GM19468 (cell line): ENCODE measurements at regions not wholly inside any gene's neighbourhood (a gene's known extent, or its start where the extent isn't known, plus 50 kb on each side); places are given as distances from the start of the nearest gene placed in this dataset.

ENCODE experiments used
- ATAC-seq: cut with Tn5 transposase; IDR thresholded peaks from one replicate; pipeline ENCODE4 v1.9.1; 2021; ENCODE audit warnings: mild to moderate bottlenecking, moderate library complexity, moderate number of reproducible peaks; ENCODE audit not compliant: unreplicated experiment; ENCODE audit errors: extremely low read depth

- no peak for ATAC-seq
These were observed 224.8 kb upstream of the RAG2 start for GRCh38 chr11:36822829-36823228.

DNA sequence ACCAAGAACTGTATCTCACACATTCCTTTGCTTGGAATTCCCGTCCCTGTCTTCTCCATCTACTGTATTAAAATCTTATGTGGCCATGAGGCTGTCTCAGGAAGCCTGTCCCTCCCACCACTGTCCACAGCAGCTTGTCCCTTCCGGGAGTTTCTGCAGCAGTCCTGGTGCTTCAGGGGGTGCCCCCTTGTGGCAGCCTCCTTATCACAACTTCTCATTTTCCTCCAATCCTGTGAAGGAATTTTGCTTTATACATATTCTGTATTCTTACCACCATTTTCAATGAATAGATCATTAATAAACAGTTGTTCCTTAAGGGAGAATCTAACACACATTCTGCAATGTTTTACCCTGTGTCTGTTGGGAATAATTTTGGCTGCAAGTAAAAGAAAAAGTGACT lies 220.4 kb upstream of the RAG2 start:
- no peak for ATAC-seq

GRCh38 chr11:36817336-36817965 lies 219.4 kb upstream of the RAG2 start:
- ATAC-seq = no peak

DNA sequence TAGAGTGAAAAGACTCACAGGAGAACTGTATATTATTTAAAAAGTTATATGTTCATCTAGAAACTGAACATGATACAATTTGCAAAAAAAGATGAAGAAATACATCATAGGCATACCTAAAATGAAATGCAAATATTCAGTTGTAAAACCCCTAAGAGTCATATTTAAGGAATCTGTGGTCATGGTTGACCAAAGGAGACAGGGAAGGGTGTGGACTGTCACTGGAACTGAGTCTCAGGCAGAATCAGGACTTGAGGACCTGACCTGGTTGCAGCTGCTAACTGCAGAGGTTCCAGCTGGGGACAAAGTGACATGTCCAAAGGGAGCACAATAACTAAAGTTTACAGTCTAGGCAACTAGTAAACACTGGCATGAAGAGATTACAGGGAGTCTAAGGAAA lies 211.3 kb upstream of the RAG2 start:
- no peak for ATAC-seq

DNA sequence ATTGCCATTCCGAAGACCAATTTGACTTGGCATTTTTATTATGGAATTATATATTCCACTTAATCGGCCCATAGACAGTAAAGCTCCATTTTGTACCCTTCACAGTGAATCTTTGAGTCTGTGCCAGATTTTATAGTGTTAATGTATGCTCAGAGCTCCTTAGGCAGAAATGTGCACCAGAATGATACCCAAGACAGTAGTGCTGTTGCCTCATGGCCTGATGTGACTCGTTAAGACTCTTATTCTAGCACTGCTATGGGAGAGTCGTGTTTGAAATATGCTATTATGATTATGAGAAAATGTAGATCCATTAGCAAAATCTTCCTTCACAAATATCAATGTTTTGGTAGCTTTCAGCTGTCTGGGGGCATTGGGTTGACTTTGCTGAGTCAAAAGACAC lies 209.8 kb upstream of the RAG2 start:
- ATAC-seq = no peak

DNA sequence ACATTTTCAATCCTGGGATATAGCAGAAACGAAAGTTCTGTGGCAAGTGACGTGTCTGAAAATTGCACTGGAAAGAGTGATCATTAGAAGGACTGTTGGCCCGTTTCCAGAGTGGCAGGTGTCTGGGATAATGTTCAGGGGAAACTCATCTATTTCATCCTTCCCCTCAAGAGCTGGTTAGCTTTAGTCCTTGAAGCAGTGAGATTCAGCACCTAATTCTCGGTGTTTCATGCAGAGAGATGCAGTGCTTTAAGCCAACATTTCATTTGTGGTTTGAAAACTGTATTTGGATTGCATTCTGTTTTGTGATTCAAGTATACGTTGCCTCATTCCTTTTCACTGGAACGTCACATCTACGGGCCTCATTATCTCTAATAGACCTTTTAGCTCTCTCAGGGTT lies 205.0 kb upstream of the RAG2 start:
- ATAC-seq = no peak

- ATAC-seq = no peak
These were observed 195.2 kb upstream of the RAG2 start for GRCh38 chr11:36792996-36793914.

GRCh38 chr11:36791957-36792356 lies 193.9 kb upstream of the RAG2 start:
- ATAC-seq = no peak

GRCh38 chr11:36790526-36790925 lies 192.5 kb upstream of the RAG2 start:
- no peak for ATAC-seq

DNA sequence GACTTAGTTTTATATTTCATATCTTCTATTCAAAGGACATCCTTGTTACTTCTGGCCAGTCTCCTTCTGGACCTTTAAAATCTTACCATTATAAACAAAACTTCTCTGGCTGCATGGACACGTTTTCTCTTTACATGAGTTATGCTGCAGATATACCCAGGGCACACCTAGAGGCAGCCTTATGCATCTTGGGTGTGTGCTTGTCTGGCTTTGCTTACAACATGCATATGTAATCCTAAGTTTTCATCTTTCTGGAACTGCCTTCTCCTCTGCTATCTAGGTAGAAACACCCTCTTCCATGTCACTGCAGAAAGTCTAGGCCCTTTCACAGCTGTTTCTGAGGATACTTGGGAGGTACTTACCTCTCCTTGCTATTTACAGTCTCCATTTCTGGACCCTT lies 185.8 kb upstream of the RAG2 start:
- ATAC-seq = no peak

- no peak for ATAC-seq
These were observed 181.8 kb upstream of the RAG2 start for GRCh38 chr11:36779791-36780190.

DNA sequence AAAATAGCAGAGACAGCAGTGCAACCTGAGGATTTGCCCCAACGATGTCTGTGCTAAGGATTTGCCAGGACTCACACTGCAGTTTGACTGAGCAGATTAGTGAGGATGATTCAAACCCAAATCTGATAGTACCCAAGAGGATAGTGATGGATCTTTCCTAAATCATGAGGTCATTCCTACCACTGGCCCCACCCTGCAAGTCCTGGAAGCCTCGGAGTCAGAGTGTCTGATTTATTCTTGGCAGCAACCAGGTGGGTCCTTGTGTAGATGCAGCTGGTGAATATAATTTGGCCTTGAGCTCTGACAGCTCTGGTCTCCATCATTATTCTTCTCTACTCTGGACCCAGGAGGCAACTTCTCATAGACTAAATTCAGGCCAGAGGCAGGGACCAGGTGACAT lies 179.3 kb upstream of the RAG2 start:
- ATAC-seq = no peak

DNA sequence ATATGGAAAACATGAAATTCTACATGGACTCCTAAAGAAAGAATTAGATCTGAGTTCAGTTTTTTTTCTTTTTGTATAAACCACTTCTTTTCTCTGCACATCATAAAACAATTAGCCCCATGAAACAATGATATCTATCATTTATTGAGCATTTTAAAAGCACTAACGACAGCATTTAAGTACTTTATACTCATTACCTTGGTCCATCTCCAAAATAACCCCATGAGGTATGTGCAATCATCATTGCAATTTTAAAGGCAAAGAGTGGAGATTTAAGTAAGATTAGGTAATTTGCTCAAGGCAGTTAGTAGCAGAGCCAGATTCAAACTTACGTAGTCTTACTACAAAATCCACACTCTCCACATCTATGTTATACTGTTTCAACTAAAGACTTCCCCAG lies 177.7 kb upstream of the RAG2 start:
- ATAC-seq = no peak

GRCh38 chr11:36775130-36775529 lies 177.1 kb upstream of the RAG2 start:
- ATAC-seq = no peak

GRCh38 chr11:36774603-36775002 lies 176.6 kb upstream of the RAG2 start:
- no peak for ATAC-seq

GRCh38 chr11:36763187-36763586 lies 165.2 kb upstream of the RAG2 start:
- no peak for ATAC-seq

DNA sequence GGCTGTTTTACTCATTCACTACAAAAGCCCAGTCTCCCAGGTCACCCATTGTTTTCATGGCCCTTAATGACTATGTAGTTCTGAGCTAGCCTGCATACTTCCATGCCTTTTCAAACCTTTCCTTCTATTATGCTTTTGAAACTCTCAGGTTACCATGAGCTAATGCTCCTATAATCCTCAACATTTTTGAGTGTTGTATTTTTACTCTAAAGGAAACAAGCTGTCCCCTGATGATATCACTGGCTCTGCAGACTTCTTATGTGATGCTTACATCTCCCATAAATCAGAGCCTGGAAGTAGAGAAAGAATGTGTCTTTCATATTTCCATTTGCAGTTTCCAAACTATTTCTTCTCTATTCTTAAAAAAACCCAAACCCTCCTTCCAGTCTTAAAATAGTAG lies 159.0 kb upstream of the RAG2 start:
- ATAC-seq = no peak

GRCh38 chr11:36753960-36754359 lies 155.9 kb upstream of the RAG2 start:
- no peak for ATAC-seq

DNA sequence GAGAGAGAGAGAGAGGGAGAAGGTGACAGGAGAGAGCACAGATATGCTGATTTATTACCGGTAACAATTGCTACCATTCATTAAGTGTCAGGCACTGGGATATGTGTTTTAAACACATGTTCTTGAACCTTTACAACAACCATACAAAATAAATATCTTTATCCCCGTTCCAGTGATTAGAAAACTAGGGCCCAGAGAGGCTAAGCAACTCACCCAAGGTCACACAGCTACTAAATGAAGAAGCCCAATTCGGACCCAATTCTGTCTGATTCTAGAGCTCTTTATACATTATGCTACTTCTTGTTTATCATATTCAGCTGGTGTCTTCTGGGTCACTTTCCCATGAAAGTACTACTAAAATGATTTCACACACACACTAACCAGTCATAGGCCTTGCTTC lies 154.0 kb upstream of the RAG2 start:
- no peak for ATAC-seq

DNA sequence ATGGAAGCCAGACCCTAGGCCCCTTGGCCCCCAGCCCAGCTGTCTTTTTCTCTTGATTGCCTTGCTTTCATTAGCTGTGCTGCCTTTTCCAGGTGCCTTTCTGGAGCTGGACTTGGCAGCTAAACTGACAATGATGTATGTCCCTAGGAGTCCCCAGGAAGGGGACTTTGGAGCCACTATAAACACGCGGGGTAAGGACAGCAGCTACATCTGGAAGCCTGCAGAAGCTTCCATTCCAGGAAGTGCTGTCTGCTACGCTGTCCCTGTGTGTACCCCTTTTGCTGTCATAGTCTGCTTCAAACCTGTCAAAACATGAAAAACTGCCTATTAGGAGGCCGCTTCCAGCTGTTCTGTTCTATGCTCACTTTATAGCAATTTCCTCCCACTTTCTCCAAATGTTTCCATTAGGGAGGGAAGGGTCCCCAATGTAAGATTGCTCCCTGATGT lies 153.3 kb upstream of the RAG2 start:
- ATAC-seq = no peak

DNA sequence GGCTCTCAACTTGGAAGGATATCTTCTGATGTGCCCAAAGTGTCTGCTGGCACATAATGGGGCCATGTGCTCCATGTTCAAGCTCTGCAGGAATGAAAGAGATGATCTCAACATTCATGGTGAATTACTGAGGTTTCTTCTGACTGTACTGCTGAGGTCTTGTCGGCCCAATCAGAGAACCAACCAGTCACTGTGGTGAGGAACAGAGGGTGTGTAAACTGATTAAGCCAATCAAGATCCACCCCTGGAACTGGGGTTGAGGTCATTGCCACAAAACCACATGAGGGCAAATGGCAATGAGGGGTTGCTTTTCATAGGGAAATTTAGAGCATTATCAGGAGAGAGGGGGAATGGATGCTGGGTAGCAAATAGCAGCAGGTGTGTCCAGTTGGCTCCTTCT lies 152.3 kb upstream of the RAG2 start:
- ATAC-seq = no peak

DNA sequence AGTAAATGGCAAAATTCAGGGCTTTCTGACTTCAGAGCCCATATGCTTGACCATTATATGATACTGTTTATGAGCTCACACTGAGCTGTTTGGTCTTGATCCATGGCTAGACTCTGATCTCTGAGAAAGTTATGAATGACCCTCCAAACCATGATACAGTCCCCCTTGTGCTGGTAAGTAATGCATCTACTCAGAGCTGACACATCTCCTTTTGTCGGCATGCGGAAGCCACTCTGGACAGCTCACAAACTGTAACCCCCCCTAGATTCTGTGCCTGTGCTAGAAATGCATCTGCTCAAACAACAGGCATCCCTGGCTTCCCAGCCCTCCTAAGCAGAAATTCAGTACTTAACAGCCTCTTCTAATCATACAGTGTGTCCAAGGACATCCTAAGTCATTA lies 150.8 kb upstream of the RAG2 start:
- ATAC-seq = no peak
